Right cardiac atrium (tissue), 5 donors: ENCODE measurements at regions not wholly inside any gene's neighbourhood (a gene's known extent, or its start where the extent isn't known, plus 50 kb on each side); places are given as distances from the start of the nearest gene placed in this dataset.

Source experiments
- ATAC-seq, 2 donors: fragments of 200-7000 bp; cut with Tn5 transposase; one replicate each; pipeline versions ENCODE4 v1.8.0 to v1.9.1; 2020; ENCODE audit warnings: moderate library complexity in 2 of 2, mild to moderate bottlenecking in 1 of 2
- DNase-seq, 3 donors: peaks; one replicate each; pipeline ENCODE4 v3.0.0-alpha.2; 2020
- H3K27ac ChIP-seq: one replicate; pipeline ENCODE4 v1.5.1; 2013; ENCODE audit warnings: mild to moderate bottlenecking, low read length, control low read depth, moderate library complexity
- H3K27me3 ChIP-seq: one replicate; pipeline ENCODE4 v1.6.1; 2013; ENCODE audit not compliant: control insufficient read depth, insufficient read depth
- H3K4me1 ChIP-seq: one replicate; pipeline ENCODE4 v1.6.1; 2013; ENCODE audit warnings: low read length; ENCODE audit not compliant: control insufficient read depth, insufficient read depth
- H3K4me3 ChIP-seq: one replicate; pipeline ENCODE4 v1.5.1; 2013; ENCODE audit warnings: low read length, control low read depth
- H3K9me3 ChIP-seq: one replicate; pipeline ENCODE4 v1.6.1; 2013; ENCODE audit warnings: low read length; ENCODE audit not compliant: control insufficient read depth
- WGBS: extraction: QIAGEN DNeasy Blood & Tissue Kit; methylation state at CpG from one replicate; pipeline ENCODE4 v1.1.7; 2013; 5-methylcytosine and 5-hydroxymethylcytosine counted together
- intact Hi-C, 4 donors: fragments of 100-400 bp; cut with DNase I; formaldehyde crosslinking; loops; one replicate each; pipeline versions ENCODE4 v1.11.0 to v1.14.0; 2022 to 2023
- donor health status: healthy with polysubstance abuse.
- donor health status: DM: no; HTN: yes; CAD: no.
- donor health status: DM: no; HTN: no; CAD: no.
- donor health status: DM: no; HTN: yes; CAD: no; lungs with severe emphysema.
- donor health status: DM: yes; HTN: yes; CAD: no.

DNA sequence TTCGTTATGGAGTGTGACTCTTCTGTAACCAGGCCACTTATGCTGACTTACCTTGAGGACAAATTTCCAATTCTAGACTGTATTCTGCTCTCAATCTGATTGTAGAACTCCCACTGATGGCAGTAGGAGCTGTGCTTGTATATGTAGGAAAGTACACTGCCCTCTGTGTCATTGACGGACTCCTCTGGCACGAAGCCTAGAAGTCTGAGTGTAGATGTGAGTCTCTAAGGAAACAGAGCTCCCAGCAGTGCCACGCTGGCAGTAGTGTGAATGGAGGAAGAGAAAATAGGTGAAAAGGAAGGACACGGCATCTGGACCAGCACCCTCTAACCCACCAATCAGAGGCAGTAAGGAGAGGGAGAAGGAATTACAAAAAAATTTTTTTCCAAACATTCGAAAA, 130.4 kb upstream of the ADGRL2 start:
- H3K4me1 ChIP-seq = peaks cover 3% of the 10 kb centered on the region
- no peak overlapping the region for H3K4me3 ChIP-seq
- H3K9me3 ChIP-seq = no peaks in the 10 kb centered on the region
- intact Hi-C loops = no loop called here
- H3K27me3 ChIP-seq = no peaks in the 10 kb centered on the region
- WGBS = 20% methylated on average over 6 of the region's 6 CpGs
- DNase-seq (peak; percentile 77 to 84 (median 82)), ATAC-seq (peak; percentile 96 to 98)
- H3K27ac ChIP-seq = no peak overlapping the region

DNA sequence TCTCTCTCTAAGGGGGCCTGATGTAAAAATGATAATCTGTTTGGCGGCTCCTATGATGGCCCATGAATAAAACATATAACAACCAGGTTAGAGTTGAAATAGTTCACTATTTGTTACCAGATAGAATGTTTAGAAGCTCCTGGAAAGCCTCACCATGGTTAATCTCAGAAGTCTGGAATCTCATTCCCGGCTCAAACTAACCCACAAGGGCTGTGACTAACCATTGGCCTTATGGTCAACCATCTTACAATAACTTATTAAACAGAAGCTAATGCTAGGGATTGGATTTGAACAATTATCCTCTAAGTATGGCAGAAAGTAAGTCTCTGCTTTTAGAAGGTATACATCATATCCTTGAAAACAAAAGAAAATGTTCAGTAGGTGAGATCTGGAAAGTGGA, 134.1 kb upstream of the ADGRL2 start:
- DNase-seq = no peak
- ATAC-seq = no peak
- H3K27ac ChIP-seq = no peak overlapping the region
- no peak overlapping the region for H3K4me3 ChIP-seq
- 95% methylated on average over 2 of the region's 2 CpGs for WGBS
- no peaks in the 10 kb centered on the region for H3K9me3 ChIP-seq
- no peaks in the 10 kb centered on the region for H3K27me3 ChIP-seq
- intact Hi-C loops = no loop called here
- H3K4me1 ChIP-seq = peaks cover 3% of the 10 kb centered on the region

DNA sequence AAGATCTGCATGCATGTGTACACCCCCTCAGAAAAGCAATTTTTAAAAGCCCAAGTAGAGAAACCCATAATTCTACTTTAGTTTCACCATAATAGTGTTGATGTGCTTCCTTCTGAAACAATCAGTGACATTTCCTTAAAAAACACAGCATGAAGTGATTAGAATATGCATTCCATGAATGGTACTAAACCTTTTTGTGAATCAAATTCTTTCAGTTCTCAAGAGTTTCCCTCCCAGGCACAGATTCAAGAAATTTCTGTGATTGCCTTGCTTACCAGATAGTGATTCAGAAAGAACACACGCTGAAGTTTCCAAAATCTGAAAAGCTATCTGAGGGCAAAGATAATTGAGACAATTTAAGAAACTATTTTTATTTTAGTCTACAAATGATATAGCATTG, 136.4 kb upstream of the ADGRL2 start:
- ATAC-seq = no peak
- Histone ChIP-seq H3K9me3 (no peaks in the 10 kb centered on the region), H3K4me1 (no peaks in the 10 kb centered on the region), H3K27me3 (no peaks in the 10 kb centered on the region), H3K27ac (no peak overlapping the region), H3K4me3 (no peak overlapping the region)
- no peak for DNase-seq
- intact Hi-C loops = no loop called here
- WGBS = 12% methylated on average over 1 of the region's 1 CpG

DNA sequence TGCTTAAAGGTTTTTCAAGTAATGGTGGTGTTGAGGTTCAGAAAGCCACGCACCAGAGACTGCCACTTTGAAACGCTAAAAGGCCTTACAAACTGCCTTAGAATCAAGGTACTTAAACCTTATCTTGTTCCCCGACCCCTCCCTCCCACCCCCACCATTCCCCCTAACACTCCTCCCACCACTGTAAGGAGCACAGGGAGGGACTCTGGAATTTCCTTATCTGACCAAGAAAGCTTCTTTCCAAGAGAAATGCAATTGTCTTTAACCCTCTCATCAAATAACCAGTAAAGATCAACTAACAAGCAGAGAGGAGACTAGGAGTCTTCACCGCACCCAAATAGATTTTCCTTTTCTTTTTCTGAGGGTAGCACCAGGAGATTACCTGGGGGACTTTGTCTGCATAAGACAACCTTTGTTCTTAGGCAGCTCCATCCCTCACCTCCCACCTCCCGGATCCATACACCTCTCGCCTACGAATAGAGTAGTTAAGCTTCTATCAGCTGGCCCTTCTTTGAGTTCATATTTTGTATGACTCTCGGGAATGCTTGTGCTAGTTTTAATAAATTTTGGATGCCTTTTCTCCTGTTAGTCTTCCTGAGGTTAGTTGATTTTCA, 137.7 kb upstream of the ADGRL2 start:
- Histone ChIP-seq H3K4me1 (no peaks in the 10 kb centered on the region), H3K9me3 (no peaks in the 10 kb centered on the region), H3K27me3 (no peaks in the 10 kb centered on the region), H3K27ac (no peak overlapping the region), H3K4me3 (no peak overlapping the region)
- no peak for DNase-seq
- 82% methylated on average over 8 of the region's 8 CpGs for WGBS
- ATAC-seq = no peak
- intact Hi-C loops = no loop called here

DNA sequence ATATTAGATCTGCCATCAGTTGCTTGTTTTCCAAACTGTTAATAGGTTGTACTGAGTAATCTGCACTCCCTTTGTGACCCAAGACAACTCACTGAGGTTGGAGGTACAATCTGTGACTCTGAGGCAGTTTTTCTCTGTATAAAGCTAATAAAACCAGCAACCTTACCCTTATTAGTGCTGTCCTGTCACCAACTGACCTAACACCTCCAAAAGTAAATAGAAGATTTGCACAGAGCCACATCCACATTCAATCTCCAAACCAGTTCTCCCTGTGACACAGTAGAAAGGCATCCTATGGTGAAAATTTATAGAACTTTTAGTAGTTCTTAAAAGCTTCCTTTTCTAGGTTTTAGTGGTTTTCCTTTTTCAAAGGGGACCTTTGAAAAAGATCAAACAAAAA, 140.4 kb upstream of the ADGRL2 start:
- no peaks in the 10 kb centered on the region for H3K4me1 ChIP-seq
- no peak overlapping the region for H3K4me3 ChIP-seq
- ATAC-seq = no peak
- DNase-seq = no peak
- no peak overlapping the region for H3K27ac ChIP-seq
- intact Hi-C loops = no loop called here
- H3K9me3 ChIP-seq = no peaks in the 10 kb centered on the region
- no peaks in the 10 kb centered on the region for H3K27me3 ChIP-seq

DNA sequence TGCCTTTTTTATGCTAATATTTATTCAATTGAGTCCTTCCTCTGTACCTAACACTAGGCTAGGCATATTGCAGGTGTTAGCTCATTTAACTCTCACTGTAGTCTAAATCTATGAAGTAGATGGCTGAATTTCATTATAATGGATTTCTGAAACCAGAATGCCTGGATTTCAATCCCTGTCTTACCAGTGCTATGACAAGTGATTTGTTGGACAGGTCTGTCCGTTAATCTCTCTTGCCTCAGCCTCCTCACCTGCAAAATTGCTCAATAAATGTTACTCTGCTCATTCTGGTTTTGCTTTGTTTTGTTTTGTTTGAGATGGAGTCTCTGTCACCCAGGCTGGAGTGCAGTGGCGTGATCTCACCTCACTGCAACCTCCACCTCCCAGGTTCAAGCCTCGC, 146.1 kb upstream of the ADGRL2 start:
- WGBS = 97% methylated on average over 3 of the region's 3 CpGs
- intact Hi-C loops = no loop called here
- H3K4me3 ChIP-seq = no peak overlapping the region

DNA sequence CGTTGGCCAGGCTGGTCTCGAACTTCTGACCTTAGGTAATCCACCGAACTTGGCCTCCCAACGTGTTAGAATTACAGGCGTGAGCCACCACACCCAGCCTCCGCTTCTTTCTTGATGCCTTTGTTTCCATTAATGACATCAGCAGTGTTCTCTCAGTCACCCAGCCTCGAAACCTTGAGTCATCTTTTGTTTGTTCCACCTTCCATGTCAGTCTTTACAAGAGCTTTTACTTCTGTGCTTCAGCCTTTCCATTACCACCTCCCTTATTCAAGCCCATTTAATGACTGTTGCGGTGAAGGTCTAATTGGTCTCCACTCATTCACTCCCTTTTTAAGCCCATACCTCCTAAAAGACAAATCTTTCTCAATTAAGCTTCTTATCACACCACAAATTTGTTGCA, 146.6 kb upstream of the ADGRL2 start:
- no peak for ATAC-seq
- no peaks in the 10 kb centered on the region for H3K9me3 ChIP-seq

More for the DNA sequence above, 146.1 kb upstream of the ADGRL2 start:
- Histone ChIP-seq H3K27me3 (no peaks in the 10 kb centered on the region), H3K27ac (no peak overlapping the region), H3K4me1 (no peaks in the 10 kb centered on the region), H3K9me3 (no peaks in the 10 kb centered on the region)
- DNase-seq = no peak
- no peak for ATAC-seq

DNA sequence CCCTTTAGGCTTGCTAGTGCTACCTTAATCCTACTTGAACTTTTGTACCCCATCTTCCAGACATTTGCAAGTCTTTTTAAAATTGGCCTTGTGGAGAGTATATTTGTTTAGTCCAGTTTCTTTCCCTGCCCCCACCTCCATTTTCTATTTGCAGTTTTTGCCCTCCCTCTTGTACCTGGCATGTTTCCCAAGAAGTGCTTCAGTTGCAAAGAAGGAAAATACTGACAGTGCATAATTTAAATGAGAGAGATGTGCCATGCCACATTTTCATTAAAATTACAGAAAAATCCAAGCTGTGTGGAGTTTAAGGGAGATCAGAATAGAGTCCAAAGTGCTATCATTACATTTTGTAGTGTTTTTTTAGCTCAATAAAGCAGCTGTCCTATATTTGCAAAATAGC, 150.0 kb upstream of the ADGRL2 start:
- intact Hi-C loops = no loop called here
- Histone ChIP-seq H3K27me3 (no peaks in the 10 kb centered on the region), H3K27ac (no peak overlapping the region), H3K9me3 (no peaks in the 10 kb centered on the region), H3K4me3 (no peak overlapping the region), H3K4me1 (no peaks in the 10 kb centered on the region)
- DNase-seq (no peak), ATAC-seq (no peak)

More for the DNA sequence above, 146.6 kb upstream of the ADGRL2 start:
- no peak overlapping the region for H3K27ac ChIP-seq
- no peaks in the 10 kb centered on the region for H3K4me1 ChIP-seq
- H3K27me3 ChIP-seq = no peaks in the 10 kb centered on the region
- WGBS = 77% methylated on average over 8 of the region's 8 CpGs
- no peak overlapping the region for H3K4me3 ChIP-seq
- DNase-seq = no peak
- intact Hi-C loops = no loop called here

DNA sequence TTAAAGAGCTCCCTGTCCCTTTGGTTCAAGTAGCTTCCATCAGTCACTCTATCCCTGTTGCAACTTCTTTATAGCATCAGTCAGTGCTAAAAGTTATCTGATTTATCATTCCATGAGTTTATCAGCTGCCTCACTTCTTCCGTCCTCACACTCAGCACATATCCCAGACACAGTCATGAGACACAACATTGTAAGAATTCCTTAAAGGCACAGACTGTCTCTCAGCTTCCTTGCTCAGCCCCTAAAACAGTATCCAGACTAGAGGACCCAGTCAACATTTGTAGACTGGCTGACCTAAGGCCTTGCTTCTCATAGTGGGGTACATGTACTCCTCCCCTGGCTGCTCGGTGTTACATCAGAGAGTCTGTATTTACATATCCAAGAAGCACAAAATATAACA, 164.9 kb upstream of the ADGRL2 start:
- H3K4me1 ChIP-seq = no peaks in the 10 kb centered on the region
- no peak for DNase-seq

DNA sequence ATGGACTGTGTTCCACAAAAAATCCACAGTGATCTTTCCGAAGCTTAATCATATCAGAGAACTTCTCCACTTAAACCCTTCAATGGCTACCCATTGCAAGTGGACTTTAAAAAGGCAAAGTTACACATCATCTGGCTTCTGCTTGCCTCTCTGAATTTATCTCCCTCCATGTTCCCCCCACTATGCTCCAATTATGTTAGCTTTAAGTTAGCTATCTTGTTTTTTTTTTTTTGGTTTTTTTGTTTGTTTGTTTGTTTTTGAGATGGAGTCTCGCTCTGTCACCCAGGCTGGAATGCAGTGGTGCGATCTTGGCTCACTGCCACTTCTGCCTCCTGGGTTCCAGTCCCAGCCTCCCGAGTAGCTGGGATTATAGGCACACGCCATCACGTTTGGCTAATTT, 166.4 kb upstream of the ADGRL2 start:
- intact Hi-C loops = no loop called here
- H3K9me3 ChIP-seq = no peaks in the 10 kb centered on the region
- DNase-seq (no peak), ATAC-seq (no peak)
- H3K4me3 ChIP-seq = no peak overlapping the region
- no peaks in the 10 kb centered on the region for H3K4me1 ChIP-seq
- no peaks in the 10 kb centered on the region for H3K27me3 ChIP-seq
- 92% methylated on average over 6 of the region's 6 CpGs for WGBS
- H3K27ac ChIP-seq = no peak overlapping the region

More for the DNA sequence above, 164.9 kb upstream of the ADGRL2 start:
- Histone ChIP-seq H3K9me3 (no peaks in the 10 kb centered on the region), H3K4me3 (no peak overlapping the region), H3K27ac (no peak overlapping the region), H3K27me3 (no peaks in the 10 kb centered on the region)
- no peak for ATAC-seq
- intact Hi-C loops = no loop called here
- 66% methylated on average over 2 of the region's 2 CpGs for WGBS

DNA sequence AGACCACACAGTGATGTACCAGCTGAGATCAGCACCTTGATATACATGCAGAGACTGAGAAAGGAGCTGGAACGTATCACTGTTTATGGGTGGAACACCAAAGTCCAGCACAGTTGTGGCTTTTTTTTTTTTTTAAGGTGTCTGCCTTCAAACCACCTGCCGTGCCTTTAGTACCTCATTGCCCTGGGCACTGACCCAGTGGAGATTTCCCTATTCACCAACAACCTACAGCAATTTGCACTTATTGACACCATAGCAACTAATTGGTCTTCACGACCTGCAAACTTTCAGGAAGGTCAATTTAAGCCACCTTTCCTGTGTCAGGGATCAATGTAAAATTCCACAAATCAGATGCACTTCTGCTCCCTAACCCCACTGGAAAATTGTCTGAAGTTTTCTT, 181.6 kb upstream of the ADGRL2 start:
- intact Hi-C loops = no loop called here
- Histone ChIP-seq H3K27ac (no peak overlapping the region), H3K9me3 (no peaks in the 10 kb centered on the region), H3K27me3 (no peaks in the 10 kb centered on the region), H3K4me3 (no peak overlapping the region), H3K4me1 (no peaks in the 10 kb centered on the region)
- DNase-seq = no peak
- 84% methylated on average over 3 of the region's 3 CpGs for WGBS
- no peak for ATAC-seq

DNA sequence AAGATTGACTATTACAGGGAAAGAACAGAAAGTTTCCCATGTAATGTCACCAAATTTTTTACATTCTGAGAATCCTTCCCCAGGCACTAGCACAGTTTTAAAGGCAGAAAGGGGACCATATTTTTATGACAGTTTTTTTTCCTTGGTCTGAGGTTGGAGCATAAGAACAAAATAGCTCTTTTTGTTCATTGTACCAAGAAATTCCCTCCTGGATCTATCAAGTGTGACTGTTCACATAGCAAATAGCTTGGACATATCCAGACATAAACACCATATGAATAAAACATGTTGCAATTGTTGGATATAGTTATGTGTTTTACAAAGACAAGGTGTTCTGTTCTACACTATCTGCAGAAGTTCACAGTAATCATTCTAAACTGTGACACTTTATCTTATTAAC, 182.4 kb upstream of the ADGRL2 start:
- no peak overlapping the region for H3K27ac ChIP-seq
- no peaks in the 10 kb centered on the region for H3K9me3 ChIP-seq
- H3K27me3 ChIP-seq = no peaks in the 10 kb centered on the region
- intact Hi-C loops = no loop called here
- H3K4me1 ChIP-seq = no peaks in the 10 kb centered on the region
- no peak overlapping the region for H3K4me3 ChIP-seq
- ATAC-seq (no peak), DNase-seq (no peak)
